Activated naive CD8-positive, alpha-beta T cell (primary cell): ENCODE measurements at regions not wholly inside any gene's neighbourhood (a gene's known extent, or its start where the extent isn't known, plus 50 kb on each side); places are given as distances from the start of the nearest gene placed in this dataset.
"Not testable (repeated sequence)": the region's sequence is repeated elsewhere in the genome, so short reads cannot be mapped to it uniquely, and the experiment has no call there.

Source experiments
- H3K27ac Mint-ChIP-seq: one replicate; pipeline ENCODE4 v1.8.0; 2021; ENCODE audit warnings: mixed read lengths
- H3K27me3 Mint-ChIP-seq: one replicate; pipeline ENCODE4 v1.8.0; 2021; ENCODE audit warnings: mixed read lengths
- H3K36me3 Mint-ChIP-seq: one replicate; pipeline ENCODE4 v1.8.0; 2021; ENCODE audit warnings: mixed read lengths
- H3K4me1 Mint-ChIP-seq: one replicate; pipeline ENCODE4 v1.8.0; 2021; ENCODE audit warnings: low read depth, mixed read lengths
- H3K4me3 Mint-ChIP-seq: one replicate; pipeline ENCODE4 v1.8.0; 2021; ENCODE audit warnings: mild to moderate bottlenecking, mixed read lengths
- H3K9me3 Mint-ChIP-seq: one replicate; pipeline ENCODE4 v1.8.0; 2021; ENCODE audit warnings: low read depth, mixed read lengths

GRCh38 chr14:106703651-106704050 lies 1177.3 kb downstream of the TMEM121 start:
- not testable (repeated sequence) for H3K4me3 Mint-ChIP-seq, H3K36me3 Mint-ChIP-seq
- H3K4me1 Mint-ChIP-seq: peaks cover 19% of the 10 kb centered on the region

GRCh38 chr14:106706488-106706887 lies 1180.1 kb downstream of the TMEM121 start:
- not testable (repeated sequence) for H3K9me3 Mint-ChIP-seq, H3K27me3 Mint-ChIP-seq, H3K27ac Mint-ChIP-seq, H3K36me3 Mint-ChIP-seq, H3K4me3 Mint-ChIP-seq
- H3K4me1 Mint-ChIP-seq: peaks cover 15% of the 10 kb centered on the region

More at GRCh38 chr14:106703651-106704050, 1177.3 kb downstream of the TMEM121 start:
- not testable (repeated sequence) for H3K27ac Mint-ChIP-seq, H3K27me3 Mint-ChIP-seq, H3K9me3 Mint-ChIP-seq

- H3K27ac Mint-ChIP-seq, H3K4me3 Mint-ChIP-seq, H3K36me3 Mint-ChIP-seq, H3K27me3 Mint-ChIP-seq, H3K9me3 Mint-ChIP-seq: not testable (repeated sequence)
- H3K4me1 Mint-ChIP-seq: peaks cover 15% of the 10 kb centered on the region
These were observed 1183.8 kb downstream of the TMEM121 start for GRCh38 chr14:106710187-106710586.

GRCh38 chr14:106712513-106712912 lies 1186.1 kb downstream of the TMEM121 start:
- peaks cover 15% of the 10 kb centered on the region for H3K4me1 Mint-ChIP-seq
- not testable (repeated sequence) for H3K27ac Mint-ChIP-seq, H3K4me3 Mint-ChIP-seq, H3K36me3 Mint-ChIP-seq, H3K27me3 Mint-ChIP-seq, H3K9me3 Mint-ChIP-seq

- H3K4me1 Mint-ChIP-seq: peaks cover 13% of the 10 kb centered on the region
- not testable (repeated sequence) for H3K27ac Mint-ChIP-seq, H3K36me3 Mint-ChIP-seq, H3K4me3 Mint-ChIP-seq, H3K9me3 Mint-ChIP-seq, H3K27me3 Mint-ChIP-seq
These were observed 1188.4 kb downstream of the TMEM121 start for GRCh38 chr14:106714446-106715428.

GRCh38 chr14:106717544-106717943 lies 1191.2 kb downstream of the TMEM121 start:
- H3K27ac Mint-ChIP-seq, H3K4me1 Mint-ChIP-seq, H3K4me3 Mint-ChIP-seq, H3K9me3 Mint-ChIP-seq, H3K27me3 Mint-ChIP-seq, H3K36me3 Mint-ChIP-seq: not testable (repeated sequence)

GRCh38 chr14:106719880-106720279 lies 1193.5 kb downstream of the TMEM121 start:
- H3K9me3 Mint-ChIP-seq, H3K4me1 Mint-ChIP-seq, H3K27me3 Mint-ChIP-seq, H3K36me3 Mint-ChIP-seq, H3K4me3 Mint-ChIP-seq, H3K27ac Mint-ChIP-seq: not testable (repeated sequence)

- not testable (repeated sequence) for H3K27ac Mint-ChIP-seq, H3K4me1 Mint-ChIP-seq
These were observed 1195.5 kb downstream of the TMEM121 start for GRCh38 chr14:106721926-106722325.

GRCh38 chr14:106722813-106723687 lies 1196.7 kb downstream of the TMEM121 start:
- not testable (repeated sequence) for H3K9me3 Mint-ChIP-seq, H3K4me3 Mint-ChIP-seq, H3K4me1 Mint-ChIP-seq, H3K36me3 Mint-ChIP-seq, H3K27ac Mint-ChIP-seq, H3K27me3 Mint-ChIP-seq

More at GRCh38 chr14:106721926-106722325, 1195.5 kb downstream of the TMEM121 start:
- H3K4me3 Mint-ChIP-seq, H3K36me3 Mint-ChIP-seq, H3K9me3 Mint-ChIP-seq, H3K27me3 Mint-ChIP-seq: not testable (repeated sequence)

- not testable (repeated sequence) for H3K4me1 Mint-ChIP-seq, H3K27ac Mint-ChIP-seq, H3K4me3 Mint-ChIP-seq, H3K36me3 Mint-ChIP-seq, H3K27me3 Mint-ChIP-seq, H3K9me3 Mint-ChIP-seq
These were observed 1201.6 kb downstream of the TMEM121 start for GRCh38 chr14:106727962-106728361.

- Mint-ChIP-seq H3K27ac (no peak overlapping the region), H3K36me3 (no peaks in the 10 kb centered on the region), H3K4me1 (no peaks in the 10 kb centered on the region), H3K9me3 (no peaks in the 10 kb centered on the region), H3K27me3 (no peaks in the 10 kb centered on the region), H3K4me3 (no peak overlapping the region)
These were observed 1202.2 kb downstream of the TMEM121 start for GRCh38 chr14:106728611-106729010.

GRCh38 chr14:106729551-106729950 lies 1203.2 kb downstream of the TMEM121 start:
- Mint-ChIP-seq H3K4me1 (no peaks in the 10 kb centered on the region), H3K36me3 (no peaks in the 10 kb centered on the region), H3K27ac (no peak overlapping the region), H3K27me3 (no peaks in the 10 kb centered on the region), H3K9me3 (no peaks in the 10 kb centered on the region), H3K4me3 (no peak overlapping the region)

- no peaks in the 10 kb centered on the region for H3K27me3 Mint-ChIP-seq
- no peaks in the 10 kb centered on the region for H3K4me1 Mint-ChIP-seq
- H3K9me3 Mint-ChIP-seq: no peaks in the 10 kb centered on the region
- H3K27ac Mint-ChIP-seq: no peak overlapping the region
- no peaks in the 10 kb centered on the region for H3K36me3 Mint-ChIP-seq
- H3K4me3 Mint-ChIP-seq: no peak overlapping the region
These were observed 1207.4 kb downstream of the TMEM121 start for GRCh38 chr14:106733771-106734170.

GRCh38 chr14:106737021-106737420 lies 1210.6 kb downstream of the TMEM121 start:
- Mint-ChIP-seq H3K36me3 (no peaks in the 10 kb centered on the region), H3K4me3 (no peak overlapping the region), H3K27me3 (no peaks in the 10 kb centered on the region), H3K4me1 (no peaks in the 10 kb centered on the region), H3K9me3 (no peaks in the 10 kb centered on the region), H3K27ac (no peak overlapping the region)

- no peaks in the 10 kb centered on the region for H3K4me1 Mint-ChIP-seq
- H3K4me3 Mint-ChIP-seq: no peak overlapping the region
- H3K27me3 Mint-ChIP-seq: no peaks in the 10 kb centered on the region
- no peaks in the 10 kb centered on the region for H3K36me3 Mint-ChIP-seq
- H3K27ac Mint-ChIP-seq: no peak overlapping the region
- H3K9me3 Mint-ChIP-seq: no peaks in the 10 kb centered on the region
These were observed 1211.7 kb downstream of the TMEM121 start for GRCh38 chr14:106738075-106738474.
